Stimulated activated CD4-positive, alpha-beta T cell treated with anti-CD3 and anti-CD28 coated beads, Interleukin-2, amount 100 ng/mL, for 24 hours (primary cell): ENCODE measurements at regions not wholly inside any gene's neighbourhood (a gene's known extent, or its start where the extent isn't known, plus 50 kb on each side); places are given as distances from the start of the nearest gene placed in this dataset.
"Not testable (repeated sequence)": the region's sequence is repeated elsewhere in the genome, so short reads cannot be mapped to it uniquely, and the experiment has no call there.

Experiments
- DNase-seq, 2 donors: peaks; one replicate each; pipeline ENCODE4 v3.0.0-alpha.2; 2020

DNA sequence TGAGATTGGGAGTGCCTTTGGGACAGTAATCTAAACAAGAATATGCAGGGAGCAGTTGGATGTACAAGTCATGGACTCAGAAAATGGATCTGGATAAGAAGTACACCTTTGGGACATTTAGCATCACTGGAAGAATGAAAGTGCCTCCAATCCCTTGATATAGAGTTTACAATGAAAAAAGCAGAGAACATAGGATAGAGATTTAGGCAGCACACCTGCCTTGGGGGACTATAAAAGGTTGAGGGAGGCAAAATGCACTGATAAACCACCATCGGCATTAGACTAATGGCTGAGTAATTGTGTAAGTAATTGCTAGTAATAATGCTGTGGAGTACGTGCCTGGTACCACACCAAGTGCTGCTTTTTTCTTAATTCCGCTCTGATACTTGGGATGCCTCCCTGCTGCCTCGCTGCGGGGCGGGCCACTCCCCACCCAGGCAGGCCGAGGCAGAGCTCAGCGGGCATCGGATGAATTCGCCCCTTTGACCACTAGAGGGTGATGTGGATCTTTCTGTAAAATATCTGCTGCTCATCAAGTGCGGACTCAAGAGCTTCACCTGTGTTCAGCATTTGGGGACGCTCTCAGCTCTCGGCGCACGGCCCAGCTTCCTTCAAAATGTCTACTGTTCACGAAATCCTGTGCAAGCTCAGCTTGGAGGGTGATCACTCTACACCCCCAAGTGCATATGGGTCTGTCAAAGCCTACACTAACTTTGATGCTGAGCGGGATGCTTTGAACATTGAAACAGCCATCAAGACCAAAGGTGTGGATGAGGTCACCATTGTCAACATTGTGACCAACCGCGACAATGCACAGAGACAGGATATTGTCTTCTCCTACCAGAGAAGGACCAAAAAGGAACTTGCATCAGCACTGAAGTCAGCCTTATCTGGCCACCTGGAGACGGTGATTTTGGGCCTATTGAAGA, 99.9 kb downstream of the ANKRD18B start:
- DNase-seq, result peak; percentile 70 to 72

DNA sequence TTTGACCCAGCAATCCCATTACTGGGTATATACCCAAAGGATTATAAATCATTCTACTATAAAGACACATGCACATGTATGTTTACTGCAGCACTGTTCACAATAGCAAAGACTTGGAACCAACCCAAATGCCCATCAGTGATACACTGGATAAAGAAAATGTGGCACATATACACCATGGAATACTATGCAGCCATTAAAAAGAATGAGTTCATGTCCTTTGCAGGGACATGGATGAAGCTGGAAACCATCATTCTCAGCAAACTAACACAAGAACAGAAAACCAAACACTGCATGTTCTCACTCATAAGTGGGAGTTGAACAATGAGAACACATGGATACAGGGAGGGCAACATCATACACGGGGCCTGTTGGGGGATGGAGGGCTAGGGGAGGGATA, 104.3 kb downstream of the ANKRD18B start:
- not testable (repeated sequence) for DNase-seq

DNA sequence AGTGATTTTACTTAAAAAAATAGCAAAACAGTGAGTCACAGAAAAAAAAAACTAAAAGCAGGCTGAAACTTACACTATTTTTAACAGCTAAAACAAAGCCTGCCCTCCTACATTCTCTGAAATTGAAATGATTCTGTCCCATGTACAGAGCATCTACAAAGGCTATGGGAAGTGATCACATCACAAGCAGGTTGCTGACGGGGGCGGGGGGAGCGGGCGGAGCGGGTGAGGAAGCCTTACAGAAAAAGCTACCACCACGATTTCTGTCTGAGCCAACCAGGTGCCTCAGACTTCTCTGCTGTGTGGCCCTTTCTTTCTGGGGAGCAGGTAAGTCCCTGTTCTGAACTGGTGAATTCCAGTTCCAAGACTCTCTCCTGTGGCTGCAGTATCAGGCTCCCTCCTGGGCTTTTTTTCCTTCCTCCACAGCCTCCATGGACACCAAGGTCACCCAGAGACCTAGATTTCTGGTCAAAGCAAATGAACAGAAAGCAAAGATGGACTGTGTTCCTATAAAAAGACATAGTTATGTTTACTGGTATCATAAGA, 104.9 kb downstream of the ANKRD18B start:
- DNase-seq, result peak in 1 of 2 donors; percentile 21

DNA sequence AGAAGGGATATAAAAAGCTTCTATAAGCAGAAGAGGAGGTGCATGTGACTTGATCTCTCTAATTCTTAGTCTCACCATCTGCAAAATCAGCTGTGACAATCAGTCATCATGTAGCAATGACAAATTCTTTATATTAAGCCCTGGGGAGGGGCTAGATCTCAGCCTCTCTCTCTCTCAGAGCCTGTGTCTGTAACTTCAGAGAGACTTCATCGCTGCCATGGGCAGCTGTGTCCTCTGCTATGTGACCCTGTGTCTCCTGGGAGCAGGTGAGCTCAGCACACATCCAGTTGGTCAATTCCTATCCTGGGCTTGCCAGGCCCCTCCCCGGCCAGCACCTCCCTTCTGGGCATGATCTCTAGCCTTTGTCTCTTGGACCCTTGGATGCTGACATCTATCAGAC, 109.6 kb downstream of the ANKRD18B start:
- no peak for DNase-seq

DNA sequence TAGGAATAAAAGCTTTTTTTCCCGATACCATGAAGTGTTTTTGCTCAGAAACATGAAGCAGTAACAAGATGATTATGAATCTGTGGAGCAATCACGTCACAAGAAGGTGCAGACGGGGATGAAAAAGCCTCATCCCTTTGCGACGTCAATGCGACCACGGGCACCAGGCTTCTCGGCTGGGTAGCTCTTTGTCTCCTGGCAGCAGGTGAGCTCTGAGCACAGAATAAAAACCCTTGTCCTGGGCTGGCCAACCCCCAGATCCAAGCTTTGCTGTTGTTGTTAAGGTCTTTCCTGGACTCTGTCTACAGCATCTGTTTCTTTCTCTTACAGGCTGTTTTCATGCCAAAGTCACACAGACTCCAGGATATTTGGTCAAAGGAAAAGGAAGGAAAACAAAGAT, 113.8 kb downstream of the ANKRD18B start:
- DNase-seq, result no peak

DNA sequence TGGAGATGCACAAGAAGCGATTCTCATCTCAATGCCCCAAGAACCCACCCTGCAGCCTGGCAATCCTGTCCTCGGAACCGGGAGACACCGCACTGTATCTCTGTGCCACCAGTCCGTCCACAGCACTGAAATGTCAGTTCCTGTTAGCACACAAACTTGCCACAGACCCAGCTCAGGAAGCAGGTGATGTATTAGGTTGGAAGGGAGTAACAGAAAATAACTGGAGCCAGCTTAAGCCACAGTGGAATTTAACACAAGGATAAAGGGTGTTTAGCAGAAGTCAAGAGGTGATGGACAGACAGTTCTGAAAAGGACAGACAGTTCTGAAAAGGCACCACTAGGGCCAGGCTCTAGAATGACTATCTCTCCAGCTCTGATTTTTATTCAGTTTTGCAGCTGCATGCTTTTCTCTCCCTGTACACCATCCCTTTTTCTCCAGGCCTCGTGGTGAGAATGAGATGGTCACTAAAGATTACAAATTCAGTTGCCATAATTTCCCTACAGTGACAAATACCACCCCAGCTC, 114.4 kb downstream of the ANKRD18B start:
- no peak for DNase-seq

DNA sequence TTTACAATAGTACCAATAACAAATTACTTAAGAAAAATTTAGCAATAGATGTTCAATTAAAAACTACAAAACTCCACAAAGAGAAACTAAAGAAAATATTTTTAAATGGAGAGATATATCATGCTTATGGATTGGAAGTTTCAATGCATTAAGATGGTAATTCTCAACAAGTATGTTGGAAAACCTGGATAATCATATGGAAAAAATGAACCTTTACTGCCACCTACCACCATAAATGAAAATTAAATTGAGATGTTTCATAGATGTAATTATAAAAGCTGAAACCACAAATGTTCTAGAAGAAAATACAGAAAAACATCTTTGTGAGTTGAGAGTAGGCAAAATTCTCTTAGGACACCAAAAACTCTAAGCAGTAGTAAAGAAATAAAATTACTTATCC, 121.7 kb downstream of the ANKRD18B start:
- DNase-seq, result no peak

DNA sequence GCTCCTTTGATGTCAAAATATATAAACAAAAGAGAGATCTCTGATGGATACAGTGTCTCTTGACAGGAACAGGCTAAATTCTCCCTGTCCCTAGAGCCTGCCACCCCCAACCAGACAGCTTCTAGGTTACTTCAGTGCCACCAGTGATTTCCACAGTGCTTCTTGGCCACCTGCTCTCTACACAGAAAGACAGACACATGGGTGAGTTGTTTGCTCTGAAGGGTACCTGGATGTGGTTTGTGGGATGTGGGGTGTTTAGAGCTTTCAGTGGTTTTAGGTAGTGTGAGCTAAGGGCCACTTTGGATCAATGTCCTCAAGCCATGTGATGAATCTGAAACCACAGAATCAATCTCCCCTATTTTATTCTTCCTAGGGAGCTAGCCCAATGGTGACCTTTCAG, 125.4 kb downstream of the ANKRD18B start:
- no peak for DNase-seq

DNA sequence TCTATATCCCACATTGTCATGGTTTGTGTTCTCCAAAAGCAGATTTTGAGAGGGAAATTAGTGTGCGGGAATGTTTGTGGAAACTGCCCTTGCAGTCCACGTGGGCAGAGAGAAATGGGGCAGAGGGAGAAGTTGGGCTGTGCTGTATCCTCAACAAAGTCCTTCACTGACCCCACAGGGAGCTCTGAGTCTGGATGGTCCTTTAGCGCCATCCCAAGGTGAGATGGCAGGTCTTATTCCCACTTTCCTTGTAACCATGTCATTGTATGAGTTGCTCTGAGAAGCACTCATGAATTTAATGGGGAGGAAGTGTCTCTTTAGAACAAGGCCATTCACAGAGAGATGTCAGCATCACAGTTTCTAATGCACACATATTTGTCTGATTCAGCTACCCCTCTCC, 127.1 kb downstream of the ANKRD18B start:
- no peak for DNase-seq

DNA sequence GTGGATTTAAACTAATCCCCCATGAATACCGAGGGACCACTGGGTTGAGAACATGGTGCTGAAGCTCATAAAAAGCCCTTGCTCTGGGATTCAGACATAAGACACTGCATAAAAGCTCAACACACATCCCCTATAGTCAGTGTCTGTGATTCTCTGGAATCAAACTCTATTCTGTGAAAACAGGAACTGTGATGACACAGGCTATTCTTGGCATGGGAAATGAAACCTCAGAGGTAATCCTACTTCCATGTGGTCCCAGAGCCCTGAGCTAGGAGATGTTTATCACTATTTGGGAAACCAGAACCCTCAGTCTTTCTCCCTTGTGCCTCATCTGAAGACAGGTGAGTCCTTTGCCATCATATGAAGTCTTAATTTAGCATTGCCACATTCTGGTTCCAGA, 135.4 kb upstream of the PRSS3 start:
- no peak for DNase-seq

DNA sequence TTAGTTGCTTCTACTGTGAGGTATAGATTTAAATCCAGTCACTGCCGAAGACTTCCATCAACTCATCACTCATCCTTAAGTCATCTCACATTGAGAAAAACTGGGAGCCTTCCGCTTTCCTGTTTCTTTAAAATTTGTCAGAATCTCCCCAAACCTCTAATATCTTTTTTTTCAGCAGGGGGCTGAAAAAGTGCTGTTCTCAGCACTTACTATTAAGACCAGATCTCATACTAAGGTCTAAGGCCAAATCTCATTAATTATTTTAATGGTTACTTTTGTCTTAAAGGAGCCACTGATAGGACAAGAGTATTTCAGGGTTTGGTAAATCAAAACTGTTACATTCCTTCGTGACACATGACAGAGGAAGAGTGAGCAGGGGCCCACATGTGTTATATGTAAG, 134.6 kb upstream of the PRSS3 start:
- DNase-seq, result no peak

DNA sequence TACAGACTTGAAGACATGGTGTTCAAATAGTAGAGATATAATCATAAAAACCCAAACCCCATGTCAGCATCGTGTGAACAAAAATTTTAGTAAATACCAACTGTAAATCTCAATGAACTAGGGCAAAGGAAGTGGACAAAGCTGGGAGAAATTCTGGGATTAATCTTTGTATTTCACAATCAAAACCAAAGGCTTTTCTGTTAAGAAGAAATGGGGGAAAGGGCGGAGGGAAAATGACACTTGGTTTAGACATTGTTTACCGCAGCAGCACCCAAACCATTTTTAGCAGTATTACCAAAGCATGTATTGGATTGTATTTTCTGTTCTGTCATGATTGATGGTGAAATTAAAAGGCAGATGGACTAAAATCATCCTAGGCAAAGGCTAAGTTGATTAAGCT, 134.2 kb upstream of the PRSS3 start:
- DNase-seq, result no peak

DNA sequence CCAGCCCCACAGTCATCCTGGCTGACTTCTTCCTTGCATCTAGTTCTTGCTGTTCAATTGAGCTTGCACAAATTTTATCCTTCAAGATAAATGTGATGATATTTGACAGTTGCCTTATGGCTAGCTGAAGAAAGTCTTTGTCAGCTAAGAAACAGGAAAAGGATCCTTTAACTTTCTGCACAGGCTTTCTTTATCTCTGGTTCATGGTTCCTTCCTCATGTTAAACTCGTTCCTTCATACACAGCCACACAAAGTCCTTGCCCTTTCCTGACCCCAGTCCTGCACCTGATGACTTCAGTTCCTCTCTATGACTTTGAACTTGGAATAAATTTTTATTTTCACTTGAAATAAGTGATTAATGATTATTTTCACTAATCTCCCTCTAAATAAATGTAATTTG, 132.5 kb upstream of the PRSS3 start:
- no peak for DNase-seq

DNA sequence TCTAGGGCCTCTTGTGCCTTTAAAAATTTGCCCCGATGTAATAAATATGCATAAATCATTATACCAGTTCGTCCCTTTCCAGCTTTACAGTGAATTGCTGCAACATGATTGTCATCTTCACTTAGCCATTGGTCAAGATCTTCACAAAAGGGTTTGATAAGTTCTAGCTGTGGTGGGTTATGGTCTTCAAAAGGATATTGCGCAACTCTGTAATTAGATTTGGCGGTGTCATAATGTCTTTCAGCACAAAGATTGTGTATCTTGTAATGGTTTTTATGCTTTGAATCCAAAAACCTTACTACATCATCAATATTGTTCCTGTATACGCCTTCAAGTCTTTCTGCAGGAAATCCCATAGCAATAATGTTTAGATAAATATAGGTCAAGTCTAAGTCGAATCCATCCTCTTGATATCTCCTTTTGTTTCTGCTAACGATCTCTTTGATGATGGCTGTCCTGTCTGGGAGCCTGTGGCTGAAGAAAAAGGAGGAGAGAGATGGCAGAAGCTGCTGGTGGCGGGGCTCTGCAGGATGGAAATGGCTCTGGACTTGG, 119.1 kb upstream of the PRSS3 start:
- DNase-seq, result not testable (repeated sequence)

DNA sequence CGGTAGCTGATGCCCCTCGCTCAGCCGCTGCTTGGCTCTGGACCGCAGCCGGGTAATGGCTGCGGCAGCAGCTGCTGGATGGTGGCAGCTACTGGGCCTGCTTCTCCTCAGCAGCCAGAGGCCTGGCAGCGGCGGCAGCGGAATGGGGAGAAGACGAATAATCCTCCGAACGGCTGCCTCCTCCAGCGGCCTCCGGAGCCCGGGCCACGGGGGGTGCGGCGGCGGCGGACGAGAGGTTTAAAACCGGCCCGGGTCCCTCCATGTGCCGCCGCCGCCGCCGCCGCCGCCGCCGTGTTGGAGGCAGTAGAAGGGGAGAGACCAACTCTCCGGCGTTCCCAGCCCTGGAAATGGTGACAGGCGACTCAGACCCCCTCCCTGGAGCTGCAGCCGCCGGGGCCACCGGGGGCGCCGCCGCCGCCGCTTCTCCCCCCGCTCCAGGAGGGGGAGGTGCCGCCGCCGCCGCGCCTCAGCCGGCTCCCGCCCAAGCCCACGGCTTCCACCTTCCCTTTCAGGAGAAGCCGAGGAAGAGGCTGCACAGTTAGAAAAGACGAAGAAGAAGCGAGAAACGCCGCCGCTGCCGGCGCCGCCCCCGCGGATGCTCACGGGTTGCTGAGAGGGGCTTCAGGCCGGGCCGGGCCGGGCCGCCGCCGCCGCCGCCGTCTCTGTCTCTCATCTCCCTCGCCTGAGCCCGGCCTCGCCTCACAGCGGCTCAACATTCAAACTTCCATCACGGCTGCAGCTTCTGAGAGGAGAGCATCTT, 118.4 kb upstream of the PRSS3 start:
- DNase-seq, result peak; percentile 22 to 40

DNA sequence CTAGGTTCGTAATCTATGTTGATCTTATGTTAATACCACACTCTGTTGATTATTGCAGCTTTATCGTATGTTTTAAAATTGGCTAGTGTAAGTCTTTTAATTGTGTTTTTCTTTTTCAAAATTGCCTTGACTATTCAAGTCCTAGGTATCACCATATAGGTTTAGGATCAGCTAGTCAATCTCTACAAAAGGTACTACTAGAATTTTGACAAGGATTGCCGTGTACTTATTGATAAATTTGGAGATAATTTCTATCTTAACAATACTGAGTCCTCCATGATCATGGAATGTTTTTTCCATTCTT, 117.9 kb upstream of the PRSS3 start:
- no peak for DNase-seq

DNA sequence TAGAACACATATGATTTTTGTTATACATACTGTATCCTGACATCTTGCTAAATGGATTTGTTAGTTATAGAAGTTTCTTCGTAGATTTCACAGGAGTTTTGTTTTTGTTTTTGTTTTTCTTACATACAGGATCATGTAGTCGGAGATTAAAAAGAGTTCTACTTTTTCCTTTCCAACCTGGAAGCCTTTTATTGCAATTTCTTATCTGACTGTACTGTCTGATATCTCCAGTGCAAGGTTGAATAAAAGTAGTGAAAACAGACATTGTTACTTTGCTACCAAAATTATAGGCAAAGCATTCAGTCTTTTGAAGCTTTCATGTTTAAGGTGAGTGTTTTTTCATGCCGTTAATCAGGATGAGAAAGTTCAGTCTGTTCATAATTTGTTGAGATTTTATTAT, 117.4 kb upstream of the PRSS3 start:
- DNase-seq, result no peak

DNA sequence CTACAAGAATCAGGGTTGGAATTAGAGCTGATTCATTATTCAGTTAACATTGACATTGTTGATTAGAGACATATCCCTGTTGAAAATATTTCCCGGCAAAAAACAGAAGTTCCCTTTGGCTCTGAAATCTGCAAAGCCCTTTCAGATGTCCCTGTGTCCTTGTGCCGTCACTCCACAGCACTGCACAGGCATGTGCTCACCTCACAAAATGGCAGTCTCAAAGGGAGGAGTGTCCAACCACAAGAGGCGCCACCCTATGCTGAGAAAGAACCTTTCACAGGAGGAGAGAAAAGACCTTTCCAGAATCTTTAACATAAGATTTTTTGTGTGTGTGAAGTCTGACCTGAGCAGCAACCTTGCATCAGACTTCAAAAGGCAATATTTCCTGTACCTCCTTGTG, 112.8 kb upstream of the PRSS3 start:
- no peak for DNase-seq

DNA sequence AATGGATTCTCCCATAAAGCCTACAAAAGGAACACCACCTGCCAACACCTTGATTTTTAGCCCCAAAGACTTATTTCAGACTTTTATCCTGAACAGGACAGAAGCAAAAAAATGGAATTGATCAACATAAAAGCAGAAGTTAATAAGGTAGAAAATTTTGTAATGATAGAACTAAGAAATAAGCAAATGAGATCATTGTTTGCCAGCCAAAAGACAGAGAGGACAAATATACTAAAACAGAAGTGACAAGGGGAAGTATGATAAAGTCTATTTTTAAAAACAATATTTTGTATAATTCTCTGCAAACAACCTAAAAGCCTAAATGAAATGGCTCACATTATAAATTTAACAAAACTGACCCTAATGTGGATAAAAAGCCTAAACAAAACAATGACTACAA, 110.5 kb upstream of the PRSS3 start:
- DNase-seq, result no peak

DNA sequence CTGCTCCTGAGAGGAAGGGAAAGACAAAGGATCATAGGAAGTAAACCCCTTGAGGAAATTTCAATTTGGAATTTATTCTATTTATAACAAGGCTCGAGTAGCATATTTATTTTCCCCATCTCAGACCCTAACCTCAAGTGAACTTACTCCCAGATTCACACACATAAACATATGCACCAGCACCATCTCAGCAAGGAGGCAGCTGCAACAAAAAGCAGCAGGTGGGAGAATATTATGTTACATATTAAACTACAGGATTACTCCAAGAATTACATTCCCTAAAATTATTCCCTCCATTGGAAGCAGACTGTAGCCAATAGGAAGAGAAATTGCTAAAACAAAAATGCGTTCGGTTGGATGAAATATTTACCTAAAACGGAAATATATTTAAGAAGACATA, 108.4 kb upstream of the PRSS3 start:
- DNase-seq, result no peak

DNA sequence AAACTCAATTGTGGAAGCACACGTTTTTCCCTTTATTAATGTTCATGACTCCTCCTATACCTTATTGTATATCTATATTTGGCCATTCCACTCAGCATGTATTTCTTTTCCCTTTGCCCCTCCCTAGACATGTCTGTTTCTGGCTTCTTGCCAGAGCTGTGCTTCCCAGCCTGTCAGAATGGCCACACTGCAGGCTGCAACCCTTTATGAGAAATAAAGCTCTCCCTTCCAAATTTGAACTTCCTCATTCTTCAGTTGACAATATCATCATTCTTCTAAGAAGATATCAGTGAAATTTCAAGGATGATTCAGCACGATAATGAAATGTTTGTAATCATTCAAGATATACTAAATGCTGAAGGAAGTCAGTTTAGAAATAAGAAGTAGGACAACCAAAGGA, 107.6 kb upstream of the PRSS3 start:
- DNase-seq, result no peak

DNA sequence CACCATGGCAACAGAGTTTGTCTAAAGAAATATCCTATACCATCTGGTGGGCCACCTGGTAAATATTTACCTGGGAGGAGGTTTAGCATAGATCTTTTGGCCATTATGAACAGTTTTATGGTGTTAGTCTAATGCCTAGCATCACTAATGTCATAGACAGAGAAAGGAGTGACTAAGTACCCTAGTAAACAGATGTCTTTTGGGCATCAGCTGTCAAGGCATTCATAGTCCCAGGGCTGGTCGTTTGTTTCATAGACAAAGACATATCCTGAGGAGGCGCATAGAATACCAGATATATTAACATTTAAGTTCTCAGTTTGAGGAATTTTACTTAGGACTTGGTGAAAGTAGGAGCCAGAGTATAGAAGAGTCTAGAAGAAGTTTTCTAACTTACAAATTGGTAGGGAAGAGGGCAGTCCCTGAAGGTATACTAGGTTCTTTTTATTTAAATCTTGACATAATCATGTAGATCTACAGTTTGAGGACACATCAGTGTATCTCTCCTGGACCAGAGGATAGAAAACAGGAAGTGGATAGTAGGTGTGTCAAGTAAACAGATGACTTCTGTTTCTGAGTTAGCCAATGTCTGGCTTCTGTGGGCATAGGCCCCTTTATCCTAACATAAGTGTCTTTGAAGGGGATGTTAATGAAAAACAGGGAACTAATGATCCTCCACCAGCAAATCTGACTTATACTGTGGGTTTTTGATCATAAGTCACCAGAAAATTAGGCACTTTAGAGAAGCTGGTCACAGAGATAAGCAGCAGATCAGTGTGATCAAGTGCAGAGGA, 105.0 kb upstream of the PRSS3 start:
- DNase-seq, result no peak

DNA sequence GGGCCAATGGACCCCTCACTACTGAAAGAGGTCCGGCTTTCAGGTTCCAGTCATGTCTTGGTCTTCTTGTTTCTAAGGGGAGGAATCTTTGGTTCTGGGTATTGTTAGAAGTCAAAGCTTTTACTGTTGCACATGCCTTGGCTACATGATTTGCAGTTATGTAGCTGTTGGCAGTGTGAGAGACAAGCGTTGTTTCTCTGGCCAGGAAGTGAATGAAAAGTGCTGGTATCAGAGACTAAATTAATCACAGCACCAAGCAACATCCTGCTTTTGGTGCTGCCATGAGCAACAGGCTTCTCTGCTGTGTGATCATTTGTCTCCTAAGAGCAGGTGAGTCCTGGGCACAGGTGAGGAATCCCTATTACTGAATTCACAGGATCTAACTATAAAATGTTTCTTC, 100.1 kb upstream of the PRSS3 start:
- DNase-seq, result no peak
